ENCODE measurements at regions not wholly inside any gene's neighbourhood (a gene's known extent, or its start where the extent isn't known, plus 50 kb on each side); places are given as distances from the start of the nearest gene placed in this dataset.

- TF ChIP-seq JUND (IDR thresholded peaks at IDR 0.05) = no peak
- no peak for TF ChIP-seq CTCF (IDR thresholded peaks at IDR 0.05; ENCODE audit: low read depth, low read length, missing input control)
- TF ChIP-seq ZBTB33 (IDR thresholded peaks at IDR 0.05) = no peak
- no peak for TF ChIP-seq FOXA1 (IDR thresholded peaks at IDR 0.05)
- no peak for TF ChIP-seq HNF4A (conservative IDR thresholded peaks at IDR 0.05)
- TF ChIP-seq YY1 (IDR thresholded peaks at IDR 0.05) = no peak
- no peak for TF ChIP-seq TAF1 (conservative IDR thresholded peaks at IDR 0.05)
- TF ChIP-seq RAD21 (IDR thresholded peaks at IDR 0.05) = no peak
- TF ChIP-seq HNF4G (IDR thresholded peaks at IDR 0.05) = no peak
- TF ChIP-seq REST (IDR thresholded peaks at IDR 0.05) = no peak
- no peak for TF ChIP-seq EGR1 (IDR thresholded peaks at IDR 0.05; ENCODE audit: low read depth in 2 of 2)
- no peak for TF ChIP-seq MAX (IDR thresholded peaks at IDR 0.05)
- no peak for TF ChIP-seq GABPA (IDR thresholded peaks at IDR 0.05 in 1 of 2, conservative IDR thresholded peaks at IDR 0.05 in 1 of 2)
- no peak for TF ChIP-seq SP1 (IDR thresholded peaks at IDR 0.05)
Measured at GRCh38 chr1:230499496-230499895, 73.4 kb upstream of the PGBD5 start.
